B cell (primary cell): ENCODE measurements at regions not wholly inside any gene's neighbourhood (a gene's known extent, or its start where the extent isn't known, plus 50 kb on each side); places are given as distances from the start of the nearest gene placed in this dataset.
"Not testable (repeated sequence)": the region's sequence is repeated elsewhere in the genome, so short reads cannot be mapped to it uniquely, and the experiment has no call there.

Source experiments
- CTCF ChIP-seq: fragments of 200-600 bp; IDR thresholded peaks from one replicate; pipeline ENCODE4 v1.8.0; 2022; ENCODE audit warnings: antibody characterized with exemption, mild to moderate bottlenecking
- EZH2 ChIP-seq: IDR thresholded peaks from 2 replicates; pipeline ENCODE4 v1.6.1; 2012; ENCODE audit warnings: borderline replicate concordance, low read depth, mild to moderate bottlenecking, moderate library complexity, low read length; ENCODE audit not compliant: insufficient read depth, poor library complexity, severe bottlenecking

- not testable (repeated sequence) for TF ChIP-seq CTCF, EZH2
These were observed 107.6 kb upstream of the ADGRG2 start for GRCh38 chrX:19229896-19230295.
